ENCODE measurements at regions not wholly inside any gene's neighbourhood (a gene's known extent, or its start where the extent isn't known, plus 50 kb on each side); places are given as distances from the start of the nearest gene placed in this dataset.
"Not testable (repeated sequence)": the region's sequence is repeated elsewhere in the genome, so short reads cannot be mapped to it uniquely, and the experiment has no call there.

GRCh38 chr17:72458301-72458700, 337.5 kb downstream of the SOX9 start:
- DNase-seq, result no peak

- DNase-seq, result no peak
Measured at GRCh38 chr17:72460711-72461110, 339.9 kb downstream of the SOX9 start.

- no peak for DNase-seq
Measured at GRCh38 chr17:72461757-72462156, 340.9 kb downstream of the SOX9 start.

- no peak for DNase-seq
Measured at GRCh38 chr17:72462407-72462806, 341.6 kb downstream of the SOX9 start.

- no peak for DNase-seq
Measured at GRCh38 chr17:72462814-72463213, 342.0 kb downstream of the SOX9 start.

GRCh38 chr17:72463287-72464102, 342.7 kb downstream of the SOX9 start:
- no peak for DNase-seq

- DNase-seq, result not testable (repeated sequence)
Measured at GRCh38 chr17:72464221-72464620, 343.4 kb downstream of the SOX9 start.

- no peak for DNase-seq
Measured at GRCh38 chr17:72465191-72466024, 344.6 kb downstream of the SOX9 start.

GRCh38 chr17:72466199-72466598, 345.4 kb downstream of the SOX9 start:
- DNase-seq, result no peak

GRCh38 chr17:72466606-72467005, 345.8 kb downstream of the SOX9 start:
- DNase-seq, result no peak

GRCh38 chr17:72467841-72468653, 347.2 kb downstream of the SOX9 start:
- no peak for DNase-seq

- DNase-seq, result no peak
Measured at GRCh38 chr17:72468841-72469240, 348.0 kb downstream of the SOX9 start.

GRCh38 chr17:72470121-72470705, 349.4 kb downstream of the SOX9 start:
- DNase-seq, result no peak

GRCh38 chr17:72470734-72471133, 349.9 kb downstream of the SOX9 start:
- no peak for DNase-seq

- DNase-seq, result no peak
Measured at GRCh38 chr17:72471296-72471695, 350.5 kb downstream of the SOX9 start.

GRCh38 chr17:72472106-72472505, 351.3 kb downstream of the SOX9 start:
- no peak for DNase-seq

- DNase-seq, result not testable (repeated sequence)
Measured at GRCh38 chr17:72472853-72473390, 352.1 kb downstream of the SOX9 start.

GRCh38 chr17:72474243-72474642, 353.4 kb downstream of the SOX9 start:
- DNase-seq, result no peak

- no peak for DNase-seq
Measured at GRCh38 chr17:72474719-72475477, 354.1 kb downstream of the SOX9 start.

- DNase-seq, result no peak
Measured at GRCh38 chr17:72476134-72476533, 355.3 kb downstream of the SOX9 start.

GRCh38 chr17:72476575-72476986, 355.8 kb downstream of the SOX9 start:
- DNase-seq, result no peak

- no peak for DNase-seq
Measured at GRCh38 chr17:72477491-72477890, 356.7 kb downstream of the SOX9 start.
